ENCODE measurements at regions not wholly inside any gene's neighbourhood (a gene's known extent, or its start where the extent isn't known, plus 50 kb on each side); places are given as distances from the start of the nearest gene placed in this dataset.
"Not testable (repeated sequence)": the region's sequence is repeated elsewhere in the genome, so short reads cannot be mapped to it uniquely, and the experiment has no call there.

DNA sequence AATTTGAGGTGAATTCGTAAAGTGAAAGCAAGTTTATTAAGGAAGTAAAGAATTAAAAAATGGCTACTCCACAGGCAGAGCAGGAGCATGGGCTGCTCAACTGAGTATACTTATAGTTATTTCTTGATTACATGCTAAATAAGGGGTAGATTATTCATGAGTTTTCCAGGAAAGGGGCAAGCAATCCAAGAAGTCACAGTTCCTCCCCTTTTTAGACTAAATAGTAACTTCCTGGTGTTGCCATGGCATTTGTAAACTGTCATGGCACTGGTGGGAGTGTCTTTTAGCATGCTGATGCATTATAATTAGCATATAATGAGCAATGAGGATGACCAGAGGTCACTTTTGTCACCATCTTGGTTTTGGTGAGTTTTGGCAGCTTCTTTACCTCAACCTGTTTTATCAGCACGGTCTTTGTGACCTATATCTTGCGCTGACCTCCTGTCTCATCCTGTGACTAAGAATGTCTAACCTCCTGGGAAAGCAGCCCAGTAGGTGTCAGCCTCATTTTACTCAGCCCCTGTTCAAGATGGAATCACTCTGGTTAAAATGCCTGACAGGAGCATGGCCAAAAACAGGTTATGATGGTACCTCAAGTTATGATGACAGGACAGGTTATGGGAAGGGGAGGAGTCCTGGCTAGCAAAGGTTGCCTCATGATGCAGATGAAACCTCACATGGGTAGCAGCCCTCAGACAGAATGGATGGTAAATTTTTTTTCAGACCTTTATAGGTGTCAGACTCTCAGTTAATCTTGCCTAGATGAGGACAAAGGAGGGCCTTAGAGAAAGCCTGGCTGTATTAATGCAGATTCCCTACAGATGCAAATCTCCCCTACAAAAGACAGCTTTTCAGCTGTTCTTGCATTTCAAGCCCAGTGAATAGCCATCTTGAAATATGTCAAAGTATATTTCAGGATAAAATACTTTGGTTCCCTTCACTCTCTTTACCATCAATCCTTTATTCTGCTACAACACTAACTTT, 49.7 kb downstream of the SIPA1L2 start:
- DNase-seq, result no peak

DNA sequence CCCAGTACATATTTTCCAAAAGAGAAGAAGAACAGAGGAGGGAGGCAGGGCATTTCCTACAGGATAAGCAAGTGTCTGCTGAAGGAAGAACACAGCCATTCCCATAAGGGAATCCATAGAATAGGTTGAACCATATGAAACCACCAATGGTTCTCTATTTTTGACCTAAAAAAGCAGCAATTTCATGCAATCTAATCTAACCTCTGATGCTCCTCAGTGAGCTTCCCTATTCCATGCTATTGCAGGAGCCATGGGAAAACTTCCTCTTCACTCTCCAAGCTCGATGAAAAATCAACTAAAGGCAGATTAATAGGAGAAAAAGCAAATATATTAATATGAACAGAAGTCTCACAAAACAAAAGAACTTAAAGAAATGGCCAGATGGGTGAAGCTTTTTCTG, 50.5 kb downstream of the SIPA1L2 start:
- DNase-seq, result no peak

DNA sequence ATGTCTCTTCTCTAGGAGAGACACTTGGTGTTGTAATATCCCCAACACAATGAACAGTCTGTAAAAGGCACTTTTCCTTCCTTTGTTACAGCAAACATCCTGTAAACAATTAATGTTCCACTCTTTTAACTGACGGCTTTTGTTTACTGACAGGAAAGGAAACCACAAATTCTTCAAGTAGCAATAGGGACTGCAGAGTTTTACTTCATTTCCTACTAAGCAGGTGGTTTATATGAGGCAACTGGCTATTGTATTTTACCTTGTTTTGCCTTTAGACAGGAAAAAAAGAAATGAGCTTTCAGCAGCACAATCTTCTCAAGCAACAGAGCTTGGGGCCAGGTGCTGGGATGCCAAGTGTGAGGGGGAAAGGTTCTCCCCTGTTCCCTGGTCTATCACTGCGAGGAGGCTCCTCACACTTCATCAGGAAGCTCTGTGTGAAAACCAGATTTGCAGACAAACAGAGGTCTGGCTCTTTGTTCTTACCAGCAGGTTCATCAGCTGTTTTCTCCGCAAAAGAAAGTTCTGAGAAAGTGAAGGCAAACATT, 51.2 kb downstream of the SIPA1L2 start:
- peak; percentile 31 for DNase-seq

DNA sequence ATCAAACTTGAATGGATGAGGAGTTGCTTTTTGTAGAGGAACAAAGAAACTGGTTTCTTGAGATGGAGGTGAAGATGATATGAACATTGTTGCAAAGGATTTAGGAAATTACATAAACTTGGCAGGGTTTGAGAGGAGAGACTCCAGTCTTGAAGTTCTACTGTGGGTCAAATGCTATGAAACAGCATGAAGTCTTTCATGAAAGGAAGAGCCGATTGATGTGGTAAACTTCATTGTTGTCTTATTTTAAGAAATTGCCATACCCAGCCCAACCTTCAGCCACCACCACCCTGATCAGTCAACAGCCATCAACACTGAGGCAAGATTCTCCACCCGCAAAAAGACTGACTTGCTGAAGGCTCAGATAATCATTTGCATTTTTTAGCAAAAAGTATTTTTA, 52.2 kb downstream of the SIPA1L2 start:
- no peak for DNase-seq

DNA sequence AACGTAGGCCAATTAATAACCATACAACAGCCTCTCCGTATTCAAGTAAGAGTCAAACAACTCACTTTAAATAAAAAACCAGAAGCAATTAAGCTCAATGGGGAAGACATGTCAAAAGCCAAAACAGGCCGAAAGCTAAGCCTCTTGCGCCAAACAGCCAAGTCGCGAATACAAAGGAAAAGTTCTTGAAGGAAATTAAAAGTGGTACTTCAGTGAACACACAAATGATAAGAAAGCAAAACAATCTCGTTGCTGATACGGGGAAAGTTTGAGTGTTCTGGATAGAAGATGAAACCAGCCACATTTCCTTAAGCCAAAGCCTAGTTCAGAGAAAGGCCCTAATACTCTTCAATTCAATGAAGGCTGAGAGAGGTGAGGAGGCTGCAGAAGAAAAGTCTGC, 53.4 kb downstream of the SIPA1L2 start:
- no peak for DNase-seq

DNA sequence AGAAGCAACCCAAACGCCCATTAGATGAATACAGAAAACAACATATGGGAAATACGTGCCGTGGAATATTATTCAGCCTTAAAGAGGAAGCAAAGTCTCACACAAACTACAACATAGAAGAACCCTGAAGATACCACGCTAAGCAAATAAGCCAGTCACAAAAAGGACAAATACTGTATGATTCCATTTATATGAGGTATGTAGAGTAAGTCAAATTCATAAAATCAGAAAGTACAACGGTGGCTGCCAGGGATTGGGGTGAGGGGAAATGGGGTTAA, 54.2 kb downstream of the SIPA1L2 start:
- DNase-seq, result no peak

DNA sequence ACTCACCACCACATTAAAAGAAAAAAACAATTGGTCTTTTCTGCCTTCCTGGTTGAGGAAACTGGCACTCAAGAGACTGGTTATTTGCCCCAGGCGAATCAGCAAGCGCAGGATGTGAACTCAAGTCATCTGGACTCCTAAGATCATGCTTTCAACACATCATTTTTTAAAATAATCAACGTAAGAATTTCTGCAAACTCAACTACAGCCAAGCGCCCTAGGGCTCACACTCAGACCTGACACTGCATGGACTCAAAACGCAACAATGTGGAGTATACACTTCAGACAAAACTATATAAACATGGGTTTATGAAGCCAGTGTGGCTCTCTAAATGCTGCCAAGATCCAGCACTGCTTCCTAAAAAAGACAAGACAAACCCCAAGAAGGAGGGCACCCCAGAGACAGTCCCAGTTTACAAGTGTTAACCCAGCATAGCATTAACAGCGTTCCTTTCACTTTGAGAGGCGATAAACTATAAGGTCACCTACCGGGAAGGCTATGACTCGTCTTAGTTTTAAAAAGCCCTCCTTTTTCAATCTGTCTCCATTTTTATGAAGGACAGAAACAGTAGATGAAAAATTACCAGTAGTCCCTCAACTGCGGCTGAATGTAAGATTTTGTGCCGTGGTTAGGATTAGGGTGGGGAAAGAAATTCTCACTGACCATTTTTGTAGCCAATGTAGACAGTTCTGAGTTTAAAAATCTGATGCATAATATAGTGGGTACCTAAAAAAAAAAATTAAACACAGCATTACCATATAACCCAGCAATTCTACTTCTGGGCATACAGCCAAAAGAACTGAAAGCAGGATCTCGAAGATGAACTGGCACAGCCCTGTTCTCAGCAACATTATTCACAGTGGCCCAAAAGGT, 54.8 kb downstream of the SIPA1L2 start:
- DNase-seq, result no peak

DNA sequence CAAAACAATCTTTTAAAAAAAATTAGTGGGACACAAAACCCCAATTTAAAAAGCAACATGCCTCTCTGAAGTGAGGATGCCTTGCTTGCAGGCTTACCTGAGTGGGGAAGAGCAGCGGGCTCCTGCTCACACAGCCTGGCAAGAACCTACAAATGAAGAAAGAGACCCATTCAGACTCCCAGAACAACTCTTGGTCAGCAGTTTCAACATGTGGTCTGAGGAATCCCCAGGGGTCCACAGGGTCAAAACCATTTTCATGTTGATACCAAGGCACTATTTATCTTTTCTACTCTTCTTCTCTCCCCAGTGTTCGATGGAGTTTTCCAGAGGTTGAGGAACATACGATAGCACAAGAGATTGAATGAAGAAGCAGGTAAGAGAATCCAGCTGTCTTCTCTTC, 55.9 kb downstream of the SIPA1L2 start:
- no peak for DNase-seq

DNA sequence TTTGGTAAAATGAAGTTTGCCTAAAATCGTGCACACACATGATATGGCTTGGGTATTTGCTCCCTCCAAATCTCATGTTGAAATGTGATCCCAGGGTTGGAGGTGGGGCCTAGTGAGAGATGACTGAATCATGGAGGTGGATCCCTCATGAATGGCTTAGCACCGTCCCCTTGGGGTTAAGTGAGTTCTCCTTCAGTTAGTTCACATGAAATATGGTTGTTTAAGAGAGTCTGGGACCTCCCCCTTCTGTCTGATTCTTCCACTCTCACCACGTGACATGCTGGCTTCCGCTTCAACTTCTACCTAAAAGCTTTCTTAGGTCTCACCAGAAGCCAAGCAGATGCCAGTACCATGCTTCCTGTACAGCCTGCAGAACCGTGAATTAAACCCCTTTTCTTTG, 58.4 kb downstream of the SIPA1L2 start:
- DNase-seq, result no peak

DNA sequence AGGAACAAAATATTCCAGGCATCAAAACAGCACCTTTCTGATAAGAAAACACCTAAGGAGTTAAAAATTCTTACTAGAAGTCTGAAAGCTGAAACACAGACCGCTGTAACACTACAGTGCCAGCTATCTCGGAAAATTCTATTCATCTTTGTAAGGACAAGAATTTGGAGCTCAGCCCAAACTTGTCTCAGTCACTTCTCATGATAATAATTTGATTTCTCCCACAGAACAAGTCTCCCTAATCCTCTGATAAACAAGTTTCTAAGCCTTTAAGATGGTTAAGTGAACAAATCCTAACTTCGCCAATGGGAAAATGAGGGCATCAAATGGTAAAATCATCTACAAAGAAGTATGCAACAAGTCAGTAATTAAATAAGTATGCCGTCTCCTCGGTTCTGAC, 59.9 kb downstream of the SIPA1L2 start:
- no peak for DNase-seq

DNA sequence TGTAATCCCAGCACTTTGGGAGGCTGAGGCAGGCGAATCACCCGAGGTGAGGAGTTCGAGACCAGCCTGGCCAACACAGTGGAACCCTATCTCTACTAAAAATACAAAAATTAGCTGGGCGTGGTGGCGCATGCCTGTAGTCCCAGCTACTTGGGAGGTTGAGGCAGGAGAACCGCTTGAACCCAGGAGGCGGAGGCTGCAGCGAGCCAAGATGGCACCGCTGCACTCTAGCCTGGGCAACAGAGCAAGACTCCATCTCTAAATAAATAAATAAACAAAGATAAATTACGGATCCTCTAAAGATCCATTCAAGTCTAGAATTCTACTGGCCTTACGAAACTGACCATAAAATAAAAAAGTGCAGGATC, 60.4 kb downstream of the SIPA1L2 start:
- not testable (repeated sequence) for DNase-seq

DNA sequence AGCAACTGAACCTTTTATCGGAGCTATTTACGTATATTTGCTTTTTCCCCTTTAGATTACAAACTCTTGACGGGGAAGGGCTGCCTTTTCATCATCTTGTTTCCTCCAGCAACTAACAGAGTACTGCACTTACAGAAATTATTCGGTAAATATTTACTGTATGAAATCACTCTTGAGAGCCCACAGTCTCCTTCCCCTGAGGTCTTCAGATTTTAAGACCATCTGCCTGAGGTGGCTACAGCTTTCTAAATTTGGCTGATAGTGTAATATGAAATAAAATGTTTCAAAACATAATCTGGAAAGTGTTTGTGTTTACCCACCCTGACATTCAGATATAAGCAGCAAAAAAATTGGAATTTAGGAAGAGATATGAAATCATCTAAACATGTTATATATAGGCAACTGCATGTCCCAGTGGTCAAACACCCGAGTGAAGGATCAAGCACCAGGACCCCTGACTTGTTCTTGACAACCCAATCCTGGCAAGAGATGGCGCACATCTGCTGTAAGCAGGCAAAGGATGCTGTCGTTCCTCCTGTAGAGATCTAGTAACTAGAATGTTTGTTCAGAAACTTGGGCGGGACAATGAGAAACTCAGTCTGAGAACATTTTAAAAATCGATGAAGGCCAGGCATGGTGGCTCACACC, 60.9 kb downstream of the SIPA1L2 start:
- DNase-seq, result no peak

DNA sequence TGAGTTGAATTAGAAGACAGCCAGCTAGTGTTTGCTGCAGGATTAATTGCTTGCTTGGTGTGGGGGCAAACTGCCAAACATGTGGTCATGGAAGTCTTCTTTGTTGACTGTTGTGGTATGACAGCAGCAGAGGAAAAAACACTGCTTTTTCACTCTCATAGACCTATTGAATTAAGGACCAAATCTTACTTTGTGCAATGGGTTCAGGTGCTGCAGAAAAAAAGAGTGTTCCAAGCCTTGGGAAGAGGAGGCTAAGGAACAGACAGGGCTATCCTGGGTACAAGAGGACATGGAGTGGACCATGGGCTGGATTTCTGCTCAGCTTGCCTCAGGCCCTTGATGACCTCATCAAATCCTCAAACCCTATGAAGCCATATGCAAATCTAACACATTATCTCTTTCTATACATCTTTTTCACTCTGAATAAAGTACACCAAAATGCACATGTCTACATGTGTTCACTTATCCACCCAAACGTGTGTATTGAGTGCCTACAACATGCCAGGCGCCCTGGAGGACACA, 61.5 kb downstream of the SIPA1L2 start:
- DNase-seq, result no peak

DNA sequence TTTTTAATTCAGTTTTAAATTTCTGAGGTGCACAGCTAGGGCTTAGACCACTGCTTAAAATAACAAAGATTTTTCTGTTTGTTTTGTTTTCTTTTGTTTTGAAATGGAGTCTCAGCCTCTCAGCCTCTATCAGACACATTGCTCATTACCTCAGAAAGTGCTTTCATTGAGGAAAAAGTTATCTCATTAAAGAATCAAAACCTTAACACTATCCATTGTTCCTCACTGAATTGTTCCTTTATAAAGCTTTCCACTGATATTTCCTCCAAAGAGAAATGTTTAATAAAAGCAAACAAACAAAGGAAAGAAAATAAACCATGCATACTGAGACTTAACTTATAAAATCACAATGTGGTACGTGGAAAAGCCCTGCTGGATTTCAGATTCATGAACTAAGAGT, 63.8 kb downstream of the SIPA1L2 start:
- DNase-seq, result no peak

DNA sequence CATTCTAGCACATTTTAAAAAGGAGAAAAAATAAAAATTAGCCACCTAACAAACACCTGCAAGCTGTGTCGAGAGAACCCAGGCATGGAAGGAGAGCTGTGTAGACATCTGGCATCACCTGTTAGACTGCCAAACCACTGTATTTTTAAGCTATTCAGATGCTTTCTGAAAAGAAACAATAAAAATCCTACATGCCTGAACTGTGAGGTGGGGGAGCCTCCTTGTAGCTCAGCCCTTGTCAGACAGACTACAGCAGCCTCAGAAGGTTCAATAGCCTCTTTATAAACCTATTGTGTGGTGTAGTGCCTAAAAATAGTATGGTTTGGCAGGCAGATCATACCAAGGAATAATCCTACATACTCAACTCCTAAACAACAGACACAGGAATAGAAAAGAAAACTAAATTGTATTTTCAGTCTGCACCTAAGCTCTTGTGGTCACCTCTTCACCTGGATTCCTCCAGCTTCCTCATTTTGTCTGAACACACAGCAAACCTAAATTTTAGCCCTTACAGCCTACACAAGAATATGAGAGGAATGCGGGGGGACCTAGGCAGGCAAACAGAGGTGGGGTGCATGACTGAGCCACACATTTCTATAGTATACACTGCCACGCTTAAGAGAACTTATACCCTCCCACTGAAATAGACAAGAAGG, 67.0 kb downstream of the SIPA1L2 start:
- no peak for DNase-seq

DNA sequence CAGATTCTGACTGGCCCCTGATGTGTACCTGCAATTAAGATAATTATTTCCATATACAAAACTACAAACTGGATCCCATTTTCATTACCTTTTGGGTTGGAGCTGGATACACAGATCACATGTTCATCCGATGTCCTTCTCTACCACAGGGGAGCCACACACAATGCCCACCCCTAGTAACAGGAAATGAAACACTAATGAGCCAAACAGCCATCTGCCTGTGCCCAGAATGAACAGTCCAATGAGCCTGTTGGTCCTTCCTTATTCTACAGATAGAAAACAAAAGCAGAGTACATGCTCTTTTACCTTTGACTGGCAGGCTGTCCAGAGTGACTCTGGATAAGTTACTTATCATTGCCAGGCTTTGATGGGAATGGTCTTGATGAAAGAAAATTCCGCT, 68.6 kb downstream of the SIPA1L2 start:
- no peak for DNase-seq

DNA sequence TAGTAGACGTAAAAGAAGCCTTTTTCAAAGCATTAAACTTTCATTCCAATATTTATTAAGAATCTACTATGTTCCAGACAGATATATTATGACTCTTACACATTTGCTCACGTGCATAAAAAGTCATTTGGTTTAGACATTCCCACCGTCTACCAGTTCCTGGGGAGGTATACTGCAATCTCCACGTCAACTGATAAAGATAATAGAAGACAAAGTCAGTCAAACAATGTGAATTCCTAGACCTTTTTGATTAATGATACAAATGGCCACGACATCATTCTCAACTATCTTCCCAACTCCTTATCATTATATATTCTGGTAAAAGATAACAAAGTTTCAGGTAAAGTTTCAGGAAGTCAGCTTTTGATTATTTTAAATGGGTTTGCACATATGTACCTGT, 69.0 kb downstream of the SIPA1L2 start:
- DNase-seq, result no peak

DNA sequence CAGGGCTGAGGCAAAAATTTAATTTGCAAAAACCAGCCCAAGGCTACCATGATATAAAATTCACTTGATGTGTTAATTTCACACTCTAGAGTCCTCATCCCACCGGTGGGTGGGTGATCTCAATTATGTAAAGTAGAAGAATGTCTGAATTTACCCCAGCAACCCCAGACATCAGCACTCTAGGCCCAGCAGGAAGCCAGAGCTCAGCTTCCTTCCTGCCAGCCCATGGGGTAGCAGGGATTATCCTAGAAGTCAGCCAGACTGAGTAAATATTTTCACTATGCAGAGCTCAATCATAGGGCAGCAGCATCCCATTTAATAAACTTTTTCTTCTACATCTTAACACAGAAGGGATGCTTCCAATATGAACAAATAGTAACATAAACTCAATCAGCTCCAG, 71.0 kb downstream of the SIPA1L2 start:
- no peak for DNase-seq

DNA sequence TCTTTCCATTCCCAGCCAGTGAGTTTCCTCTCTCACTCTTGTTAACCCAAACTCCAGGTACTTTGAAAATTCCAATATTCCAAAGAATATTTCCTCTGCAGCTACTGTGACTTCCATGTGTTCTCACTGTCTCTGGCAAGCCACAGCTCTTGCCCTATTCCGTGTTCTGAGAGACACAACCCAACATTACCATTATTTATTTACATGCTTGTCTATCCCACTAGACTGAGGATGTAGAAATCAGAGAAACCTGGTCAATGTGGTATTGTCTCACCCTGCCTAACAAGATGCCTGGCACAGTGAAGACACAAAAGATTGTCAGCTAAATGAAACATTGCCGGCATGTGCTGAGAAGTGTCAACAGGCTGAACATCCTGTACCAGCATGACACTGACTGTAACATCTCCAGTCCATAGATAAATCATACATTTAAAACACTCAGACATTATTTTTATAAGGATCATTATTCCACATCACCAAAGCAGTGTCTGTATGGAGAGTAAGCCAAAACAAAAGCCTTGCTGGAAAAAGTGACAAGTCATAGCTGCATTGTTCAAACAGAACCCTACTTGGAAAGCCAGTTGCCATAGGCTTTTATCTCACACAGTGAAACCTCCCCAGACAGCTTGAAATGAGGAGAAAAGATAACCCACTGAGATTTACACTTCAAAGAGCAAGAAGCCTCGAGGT, 72.3 kb downstream of the SIPA1L2 start:
- no peak for DNase-seq

DNA sequence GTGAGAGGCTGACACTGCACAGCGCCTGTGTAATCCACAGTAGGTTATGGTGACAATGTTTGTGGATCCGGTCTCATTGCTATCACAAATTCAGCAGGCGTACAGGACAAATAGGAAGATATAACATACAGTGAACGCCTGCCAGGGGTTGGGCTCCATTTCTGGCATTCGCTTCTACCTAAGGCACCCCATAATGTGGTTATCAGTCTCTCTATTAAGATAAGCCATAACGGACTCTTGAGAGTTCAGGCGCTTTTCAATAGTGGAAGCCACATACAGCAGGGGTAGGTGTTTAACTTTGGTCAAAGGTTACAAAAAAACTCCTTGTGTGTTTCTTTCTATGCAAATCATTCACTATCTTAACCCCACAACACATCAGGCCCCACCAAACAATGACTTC, 72.8 kb downstream of the SIPA1L2 start:
- no peak for DNase-seq

DNA sequence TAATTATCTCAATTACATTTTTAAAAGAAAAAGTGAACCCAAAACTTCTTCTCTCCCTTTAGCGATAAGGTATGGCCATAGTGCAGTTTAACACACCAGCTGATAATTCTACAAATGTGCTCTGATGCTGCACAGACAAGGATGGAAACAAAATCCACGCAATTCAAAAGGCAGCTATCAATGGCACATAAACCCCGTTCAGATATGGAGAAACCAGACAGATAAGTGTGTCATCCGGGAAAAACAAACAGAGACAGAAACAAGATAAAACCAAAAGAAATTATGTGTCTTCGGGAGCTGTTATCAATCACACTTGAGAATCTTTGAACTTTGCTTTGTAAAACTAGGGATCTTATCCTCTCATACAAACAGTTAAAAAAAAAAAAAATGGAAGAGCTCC, 73.6 kb downstream of the SIPA1L2 start:
- no peak for DNase-seq

Data from CD4-positive, alpha-beta T cell treated with Interleukin-17A for 1 hour (primary cell).